Esophagus squamous epithelium (tissue), 4 donors: ENCODE measurements at regions not wholly inside any gene's neighbourhood (a gene's known extent, or its start where the extent isn't known, plus 50 kb on each side); places are given as distances from the start of the nearest gene placed in this dataset.

ENCODE experiments used
- POLR2A ChIP-seq, 4 donors: fragments of 450-650 bp; IDR thresholded peaks; one replicate each; pipeline ENCODE4 v1.6.1; 2017; ENCODE audit warnings: antibody characterized with exemption in 4 of 4, mild to moderate bottlenecking in 4 of 4, moderate library complexity in 3 of 4
- TF ChIP-seq, protein P1 (sequence below), 6 experiments: fragments of 450-650 bp in 4 of 6; fragments of 200-600 bp in 2 of 6; sonication (generic) in 2 of 6; IDR thresholded peaks; one replicate each; pipeline ENCODE4 v1.5.1; 2016 to 2019; ENCODE audit warnings: antibody characterized with exemption in 6 of 6, mild to moderate bottlenecking in 4 of 6, moderate library complexity in 4 of 6

DNA sequence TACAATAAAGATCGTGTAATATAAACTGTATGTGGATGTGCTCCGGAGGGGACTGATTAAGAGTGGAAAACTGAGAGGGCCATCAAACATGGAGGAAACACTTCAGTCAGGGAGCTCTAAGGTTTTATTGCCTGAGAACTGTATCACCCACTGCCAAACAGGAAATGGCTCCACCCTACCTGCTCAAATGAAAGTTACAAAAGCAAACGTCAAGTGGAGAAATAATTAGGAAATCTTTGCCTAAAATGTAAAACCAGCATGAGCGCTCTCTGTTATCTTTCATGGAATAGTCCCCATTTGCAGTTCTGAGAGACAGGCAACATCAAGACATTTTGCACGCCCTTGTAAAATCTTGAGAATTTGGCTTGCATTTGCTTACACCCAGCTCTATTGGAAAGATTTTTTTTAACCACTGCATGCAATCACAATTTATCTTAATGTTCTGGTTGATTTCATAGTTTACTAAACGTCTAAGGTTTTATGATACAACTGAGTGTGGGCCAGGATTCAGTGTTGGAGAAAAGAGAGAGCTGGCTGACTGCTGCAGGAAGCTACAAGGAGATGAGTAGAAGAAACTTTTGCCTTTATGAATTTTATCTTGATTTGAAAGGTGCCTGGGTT is 344.0 kb upstream of the PRICKLE1 start:
- TF ChIP-seq, protein P1, sequence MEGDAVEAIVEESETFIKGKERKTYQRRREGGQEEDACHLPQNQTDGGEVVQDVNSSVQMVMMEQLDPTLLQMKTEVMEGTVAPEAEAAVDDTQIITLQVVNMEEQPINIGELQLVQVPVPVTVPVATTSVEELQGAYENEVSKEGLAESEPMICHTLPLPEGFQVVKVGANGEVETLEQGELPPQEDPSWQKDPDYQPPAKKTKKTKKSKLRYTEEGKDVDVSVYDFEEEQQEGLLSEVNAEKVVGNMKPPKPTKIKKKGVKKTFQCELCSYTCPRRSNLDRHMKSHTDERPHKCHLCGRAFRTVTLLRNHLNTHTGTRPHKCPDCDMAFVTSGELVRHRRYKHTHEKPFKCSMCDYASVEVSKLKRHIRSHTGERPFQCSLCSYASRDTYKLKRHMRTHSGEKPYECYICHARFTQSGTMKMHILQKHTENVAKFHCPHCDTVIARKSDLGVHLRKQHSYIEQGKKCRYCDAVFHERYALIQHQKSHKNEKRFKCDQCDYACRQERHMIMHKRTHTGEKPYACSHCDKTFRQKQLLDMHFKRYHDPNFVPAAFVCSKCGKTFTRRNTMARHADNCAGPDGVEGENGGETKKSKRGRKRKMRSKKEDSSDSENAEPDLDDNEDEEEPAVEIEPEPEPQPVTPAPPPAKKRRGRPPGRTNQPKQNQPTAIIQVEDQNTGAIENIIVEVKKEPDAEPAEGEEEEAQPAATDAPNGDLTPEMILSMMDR (IDR thresholded peaks at IDR 0.05): no peak
- TF ChIP-seq POLR2A (IDR thresholded peaks at IDR 0.05): no peak
